Heart right ventricle (tissue), 16 donors: ENCODE measurements at regions not wholly inside any gene's neighbourhood (a gene's known extent, or its start where the extent isn't known, plus 50 kb on each side); places are given as distances from the start of the nearest gene placed in this dataset.

Experiments
- ATAC-seq, 8 donors: fragments of 200-7000 bp; cut with Tn5 transposase; one replicate each; pipeline ENCODE4 v1.9.1; 2020; ENCODE audit warnings: mild to moderate bottlenecking in 8 of 8, moderate library complexity in 8 of 8, moderate number of reproducible peaks in 1 of 8
- DNase-seq, 2 donors: peaks; one replicate each; pipeline ENCODE4 v3.0.0-alpha.2; 2020
- H3K27ac ChIP-seq, 10 donors: fragments of 200-600 bp; sonication (generic) in 2 of 10; one replicate each; pipeline versions ENCODE4 v1.5.0 to v1.8.0; 2020 to 2022; ENCODE audit warnings: mild to moderate bottlenecking in 3 of 10
- H3K27me3 ChIP-seq, 7 donors: fragments of 200-600 bp; one replicate each; pipeline ENCODE4 v1.8.0; 2021 to 2022; ENCODE audit warnings: mild to moderate bottlenecking in 2 of 7
- H3K36me3 ChIP-seq, 9 donors: fragments of 200-600 bp; sonication (generic) in 1 of 9; one replicate each; pipeline versions ENCODE4 v1.5.0 to v1.8.0; 2020 to 2022; ENCODE audit warnings: mild to moderate bottlenecking in 2 of 9
- H3K4me1 ChIP-seq, 9 donors: fragments of 200-600 bp; sonication (generic) in 1 of 9; one replicate each; pipeline versions ENCODE4 v1.5.0 to v1.8.0; 2020 to 2022; ENCODE audit warnings: mild to moderate bottlenecking in 4 of 9
- H3K4me3 ChIP-seq, 10 donors: fragments of 200-600 bp; sonication (generic) in 2 of 10; one replicate each; pipeline versions ENCODE4 v1.5.0 to v1.8.0; 2020 to 2022; ENCODE audit warnings: mild to moderate bottlenecking in 7 of 10, moderate library complexity in 2 of 10
- H3K9me3 ChIP-seq, 11 donors: fragments of 200-600 bp in 10 of 11; sonication (generic) in 2 of 11; one replicate each; pipeline versions ENCODE4 v1.5.0 to v1.8.0; 2013 to 2022; ENCODE audit warnings: mild to moderate bottlenecking in 2 of 11, control low read depth in 1 of 11, moderate library complexity in 1 of 11
- WGBS, 2 donors: extraction: QIAGEN DNeasy Blood & Tissue Kit; methylation state at CpG; one replicate each; pipeline ENCODE4 v1.1.7; 2013; ENCODE audit warnings: inconsistent platforms in 1 of 2; 5-methylcytosine and 5-hydroxymethylcytosine counted together
- intact Hi-C, 10 donors: fragments of 100-400 bp; cut with DNase I; formaldehyde crosslinking; loops; one replicate each; pipeline versions ENCODE4 v1.11.1 to v1.14.2; 2022
- TF ChIP-seq, protein P1 (sequence below), 9 donors: fragments of 200-600 bp; sonication (generic) in 2 of 9; IDR thresholded peaks; one replicate each; pipeline versions ENCODE4 v1.5.0 to v1.8.0; 2021 to 2022; ENCODE audit warnings: antibody characterized with exemption in 9 of 9, mild to moderate bottlenecking in 5 of 9, moderate library complexity in 1 of 9
- donor health status: Arrhythmogenic right ventricular cardiomyopathy.
- donor health status: ischemic (EF 13 %, LVEDD 7.1; RV severe dilation, severe dysfunction).
- donor health status: healthy with polysubstance abuse.
- donor health status: DM: no; HTN: yes; CAD: no.
- donor health status: DM: no; HTN: no; CAD: no.
- donor health status: ischemic (EF 25% LVEDD 6.9; RV normal size, moderate dysfunction).
- donor health status: ischemic (EF 25% LVEDD 5.7; RV mildly dilated, moderate dysfunction).
- donor health status: healthy.
- donor health status: DM: yes; HTN: yes; CAD: no.
- donor health status: Ischemic cardiomyopathy.
- donor health status: ischemic (EF 35%, LVEDD 5.7; RV mildly dilated, moderate dysfunction).
- donor health status: nonischemic (EF 11% LVEDD 7.7; RV severe dilation, severe dysfunction).
- donor health status: DM: yes; HTN: yes; CAD: no.
- donor health status: PGD.
- donor health status: ischemic (EF 29% LVEDD 5.4; RV normal size, mild dysfunction).
- donor health status: nonischemic (EF 23%, LVEDD 6.1; RV moderate dilation, normal function).

GRCh38 chr2:81984969-81985637, 1680.6 kb upstream of the LRRTM1 start:
- H3K36me3 ChIP-seq, result no peaks in the 10 kb centered on the region
- DNase-seq (no peak), ATAC-seq (no peak)
- no peak overlapping the region for H3K27ac ChIP-seq
- H3K4me1 ChIP-seq, result no peaks in the 10 kb centered on the region
- peaks cover 0 to 8% (median 0%) of the 10 kb centered on the region in 11 donors for H3K9me3 ChIP-seq
- H3K4me3 ChIP-seq, result no peak overlapping the region
- TF ChIP-seq, protein P1, sequence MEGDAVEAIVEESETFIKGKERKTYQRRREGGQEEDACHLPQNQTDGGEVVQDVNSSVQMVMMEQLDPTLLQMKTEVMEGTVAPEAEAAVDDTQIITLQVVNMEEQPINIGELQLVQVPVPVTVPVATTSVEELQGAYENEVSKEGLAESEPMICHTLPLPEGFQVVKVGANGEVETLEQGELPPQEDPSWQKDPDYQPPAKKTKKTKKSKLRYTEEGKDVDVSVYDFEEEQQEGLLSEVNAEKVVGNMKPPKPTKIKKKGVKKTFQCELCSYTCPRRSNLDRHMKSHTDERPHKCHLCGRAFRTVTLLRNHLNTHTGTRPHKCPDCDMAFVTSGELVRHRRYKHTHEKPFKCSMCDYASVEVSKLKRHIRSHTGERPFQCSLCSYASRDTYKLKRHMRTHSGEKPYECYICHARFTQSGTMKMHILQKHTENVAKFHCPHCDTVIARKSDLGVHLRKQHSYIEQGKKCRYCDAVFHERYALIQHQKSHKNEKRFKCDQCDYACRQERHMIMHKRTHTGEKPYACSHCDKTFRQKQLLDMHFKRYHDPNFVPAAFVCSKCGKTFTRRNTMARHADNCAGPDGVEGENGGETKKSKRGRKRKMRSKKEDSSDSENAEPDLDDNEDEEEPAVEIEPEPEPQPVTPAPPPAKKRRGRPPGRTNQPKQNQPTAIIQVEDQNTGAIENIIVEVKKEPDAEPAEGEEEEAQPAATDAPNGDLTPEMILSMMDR (IDR thresholded peaks at IDR 0.05), result no peak
- WGBS, 2 donors, result 94 to 95% methylated on average over 33 of the region's 33 CpGs
- intact Hi-C loops, result no loop called here
- no peaks in the 10 kb centered on the region for H3K27me3 ChIP-seq

DNA sequence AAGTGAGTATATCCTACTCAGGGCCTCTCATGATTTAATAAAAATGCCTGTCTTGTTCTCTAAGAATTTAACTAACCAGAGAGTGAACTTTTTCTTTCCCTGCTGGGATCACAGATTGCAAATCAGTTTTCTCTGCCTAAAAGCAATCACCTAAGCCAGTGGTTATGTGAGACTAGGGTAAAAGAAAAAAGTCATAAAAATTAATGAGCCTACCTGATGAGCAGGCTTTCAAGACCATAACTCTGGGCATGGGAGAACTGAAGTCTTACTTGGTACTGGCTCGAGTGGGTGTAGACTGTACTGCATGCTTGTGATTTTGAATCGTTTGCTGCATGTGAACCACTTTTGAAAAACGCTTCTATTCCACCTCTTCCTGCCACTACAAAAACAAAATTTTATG, 1677.0 kb upstream of the LRRTM1 start:
- TF ChIP-seq, protein P1 (IDR thresholded peaks at IDR 0.05), result no peak
- Histone ChIP-seq H3K9me3 (peaks cover 0 to 8% (median 0%) of the 10 kb centered on the region in 11 donors), H3K27ac (no peak overlapping the region), H3K27me3 (no peaks in the 10 kb centered on the region), H3K4me3 (no peak overlapping the region), H3K4me1 (no peaks in the 10 kb centered on the region), H3K36me3 (no peaks in the 10 kb centered on the region)
- ATAC-seq, result no peak
- WGBS, 2 donors, result 78 to 85% methylated on average over 3 of the region's 3 CpGs
- DNase-seq, result no peak
- intact Hi-C loops, result no loop called here

- ATAC-seq, result no peak
- intact Hi-C loops, result no loop called here
- TF ChIP-seq, protein P1 (IDR thresholded peaks at IDR 0.05), result no peak
- Histone ChIP-seq H3K27me3 (no peaks in the 10 kb centered on the region), H3K36me3 (no peaks in the 10 kb centered on the region), H3K4me3 (no peak overlapping the region), H3K4me1 (no peaks in the 10 kb centered on the region), H3K27ac (no peak overlapping the region), H3K9me3 (peaks cover 0 to 3% (median 0%) of the 10 kb centered on the region in 11 donors)
- WGBS, 2 donors, result 61 to 64% methylated on average over 3 of the region's 3 CpGs
- no peak for DNase-seq
These were observed 1674.5 kb upstream of the LRRTM1 start for GRCh38 chr2:81979086-81979485.

- ATAC-seq (no peak), DNase-seq (no peak)
- intact Hi-C loops, result no loop called here
- no peaks in the 10 kb centered on the region for H3K4me1 ChIP-seq
- no peak overlapping the region for H3K27ac ChIP-seq
- peaks cover 0 to 12% (median 0%) of the 10 kb centered on the region in 11 donors for H3K9me3 ChIP-seq
- H3K36me3 ChIP-seq, result no peaks in the 10 kb centered on the region
- 54 to 62% methylated on average over 1 of the region's 1 CpG for WGBS, 2 donors
- no peak overlapping the region for H3K4me3 ChIP-seq
- no peaks in the 10 kb centered on the region for H3K27me3 ChIP-seq
- TF ChIP-seq, protein P1 (IDR thresholded peaks at IDR 0.05), result no peak
These were observed 1672.4 kb upstream of the LRRTM1 start for GRCh38 chr2:81976998-81977397.
